IMR-90 (cell line): ENCODE measurements at regions not wholly inside any gene's neighbourhood (a gene's known extent, or its start where the extent isn't known, plus 50 kb on each side); places are given as distances from the start of the nearest gene placed in this dataset.

ENCODE experiments used
- ATAC-seq: fragments of 200-7000 bp; cut with Tn5 transposase; 2 replicates; pipeline ENCODE4 v1.9.1; 2020; ENCODE audit warnings: low read depth, mild to moderate bottlenecking, moderate library complexity
- BruUV-seq: library from RNA; stranded (reverse); fragments of 400-500 nt; replicated peaks from 2 replicates; lab custom pipeline; 2021; lab: Mats Ljungman, UMichigan
- CTCF ChIA-PET: fragments of 300-600 bp; formaldehyde crosslinking; extraction: SDS; loops from one replicate; lab custom pipeline; 2021; ENCODE audit warnings: antibody characterized with exemption; lab: Yijun Ruan, JAX
- POLR2A ChIA-PET: fragments of 300-600 bp; sonication (Branson Sonifier 250); formaldehyde crosslinking; loops from one replicate; lab custom pipeline; 2022; ENCODE audit warnings: antibody characterized with exemption; ENCODE audit not compliant: unreplicated experiment; lab: Charles Lee
- DNase-seq: peaks from one replicate; pipeline ENCODE4 v3.0.0; 2013
- H2AFZ ChIP-seq: replicated peaks from 2 replicates; pipeline ENCODE3; 2013; ENCODE audit warnings: low read length, mild to moderate bottlenecking; ENCODE audit not compliant: poor library complexity
- H2AK5ac ChIP-seq: 2 replicates; pipeline ENCODE4 v1.6.1; 2013; ENCODE audit warnings: low read depth, low read length, inconsistent platforms
- H2AK9ac ChIP-seq: replicated peaks from 2 replicates; pipeline ENCODE3; 2013; ENCODE audit warnings: mild to moderate bottlenecking, low read depth, low read length, moderate library complexity; ENCODE audit not compliant: poor library complexity
- H2BK120ac ChIP-seq: 2 replicates; pipeline ENCODE4 v1.6.1; 2013; ENCODE audit warnings: low read depth, low read length, inconsistent platforms
- H2BK15ac ChIP-seq: 3 replicates; pipeline ENCODE4 v1.6.1; 2013; ENCODE audit warnings: low read depth, low read length, inconsistent platforms
- H2BK20ac ChIP-seq: 2 replicates; pipeline ENCODE4 v1.6.1; 2013; ENCODE audit warnings: low read depth, mild to moderate bottlenecking, inconsistent platforms, low read length, moderate library complexity
- H2BK5ac ChIP-seq: 2 replicates; pipeline ENCODE4 v1.6.1; 2013; ENCODE audit warnings: mild to moderate bottlenecking, low read depth, low read length, inconsistent platforms; ENCODE audit not compliant: poor library complexity, severe bottlenecking
- H3K14ac ChIP-seq: replicated peaks from 2 replicates; pipeline ENCODE4 v1.6.1; 2013; ENCODE audit warnings: low read depth, low read length, inconsistent platforms
- H3K18ac ChIP-seq: 2 replicates; pipeline ENCODE4 v1.6.1; 2013; ENCODE audit warnings: low read depth, low read length, control low read depth
- H3K23ac ChIP-seq: 2 replicates; pipeline ENCODE4 v1.6.1; 2013; ENCODE audit warnings: low read depth, low read length, inconsistent platforms
- H3K27ac ChIP-seq: 2 replicates; pipeline ENCODE4 v1.5.1; 2013; ENCODE audit warnings: mild to moderate bottlenecking, control low read depth, low read length; ENCODE audit not compliant: insufficient read depth
- H3K27me3 ChIP-seq: 2 replicates; pipeline ENCODE4 v1.6.1; 2013; ENCODE audit warnings: low read length; ENCODE audit not compliant: control insufficient read depth, insufficient read depth
- H3K36me3 ChIP-seq: 2 replicates; pipeline ENCODE4 v1.6.1; 2013; ENCODE audit warnings: low read length, mixed read lengths; ENCODE audit not compliant: control insufficient read depth, insufficient read depth
- H3K4ac ChIP-seq: 2 replicates; pipeline ENCODE4 v1.6.1; 2013; ENCODE audit warnings: low read depth, low read length, inconsistent platforms
- H3K4me1 ChIP-seq: 2 replicates; pipeline ENCODE4 v1.6.1; 2013; ENCODE audit warnings: low read length, mixed read lengths; ENCODE audit not compliant: control insufficient read depth, insufficient read depth
- H3K4me2 ChIP-seq: 2 replicates; pipeline ENCODE4 v1.6.1; 2013; ENCODE audit warnings: low read depth, mild to moderate bottlenecking, control low read depth, low read length, moderate library complexity
- H3K4me3 ChIP-seq: 2 replicates; pipeline ENCODE4 v1.5.1; 2013; ENCODE audit warnings: low read depth, mild to moderate bottlenecking, control low read depth, low read length, moderate library complexity; ENCODE audit not compliant: insufficient read depth
- H3K56ac ChIP-seq: 2 replicates; pipeline ENCODE4 v1.6.1; 2013; ENCODE audit warnings: low read length, inconsistent platforms; ENCODE audit not compliant: insufficient read depth; ENCODE audit errors: extremely low read depth
- H3K79me1 ChIP-seq, 2 experiments: 2 replicates each; pipeline ENCODE4 v1.6.1; 2013; ENCODE audit warnings: low read length in 2 of 2, inconsistent platforms in 1 of 2, low read depth in 1 of 2
- H3K9ac ChIP-seq: 2 replicates; pipeline ENCODE4 v1.6.1; 2013; ENCODE audit warnings: low read depth, low read length, control low read depth
- H3K9me1 ChIP-seq: 2 replicates; pipeline ENCODE4 v1.6.1; 2013; ENCODE audit warnings: low read length, inconsistent platforms; ENCODE audit not compliant: insufficient read depth
- H3K9me3 ChIP-seq: 2 replicates; pipeline ENCODE4 v1.6.1; 2013; ENCODE audit warnings: low read length; ENCODE audit not compliant: control insufficient read depth, insufficient read depth
- H4K20me1 ChIP-seq: 2 replicates; pipeline ENCODE4 v1.6.1; 2013; ENCODE audit warnings: low read length, inconsistent platforms; ENCODE audit not compliant: insufficient read depth
- H4K5ac ChIP-seq: 2 replicates; pipeline ENCODE4 v1.6.1; 2013; ENCODE audit warnings: mild to moderate bottlenecking, low read depth, low read length, control low read depth
- H4K8ac ChIP-seq, 2 experiments: 2 replicates each; pipeline ENCODE4 v1.6.1; 2013; ENCODE audit warnings: low read depth in 2 of 2, low read length in 2 of 2, control low read depth in 1 of 2, inconsistent platforms in 1 of 2
- H4K91ac ChIP-seq: 2 replicates; pipeline ENCODE4 v1.6.1; 2013; ENCODE audit warnings: low read depth, low read length, inconsistent platforms; ENCODE audit not compliant: insufficient read depth
- MXI1 ChIP-seq: IDR thresholded peaks from 2 replicates; pipeline ENCODE4 v1.6.1; 2012; ENCODE audit warnings: low read depth, mild to moderate bottlenecking, low read length, moderate library complexity, borderline replicate concordance
- SMC3 ChIP-seq: fragments of 150-350 bp; IDR thresholded peaks from 2 replicates; pipeline ENCODE4 v1.6.1; 2016; ENCODE audit warnings: low read depth, mild to moderate bottlenecking, antibody characterized with exemption, low read length, moderate library complexity
- WGBS, 2 experiments: methylation state at CpG; one replicate each; pipeline versions ENCODE4 v1.1.5 to v1.1.7; 2013; ENCODE audit warnings: missing lambda C conversion rate in 2 of 2; ENCODE audit not compliant: insufficient read length in 1 of 2; ENCODE audit errors: extremely low coverage in 2 of 2; 5-methylcytosine and 5-hydroxymethylcytosine counted together
- dilution Hi-C: fragments of 300-500 bp; cut with HindIII; formaldehyde crosslinking; loops from one replicate; pipeline ENCODE4 v1.14.3; 2018; ENCODE audit warnings: low sequenced_read_pairs; ENCODE audit not compliant: unreplicated experiment
- in situ Hi-C: fragments of 300-500 bp; cut with MboI; formaldehyde crosslinking; loops from 3 replicates; pipeline ENCODE4 v1.14.3; 2019; ENCODE audit warnings: low sequenced_read_pairs, inconsistent platforms, mixed read lengths
- intact Hi-C: fragments of 100-400 bp; cut with micrococcal nuclease; formaldehyde crosslinking; loops from 2 replicates; pipeline ENCODE4 v1.10.0; 2022
- TF ChIP-seq, protein P1 (sequence below): fragments of 150-350 bp; IDR thresholded peaks from 2 replicates; pipeline ENCODE4 v1.6.1; 2016; ENCODE audit warnings: low read depth, mild to moderate bottlenecking, low read length, moderate library complexity, borderline replicate concordance
- TF ChIP-seq, protein P2 (sequence below): fragments of 150-350 bp; IDR thresholded peaks from 2 replicates; pipeline ENCODE4 v1.6.1; 2017; ENCODE audit warnings: mild to moderate bottlenecking, antibody characterized with exemption, low read length, low read depth

DNA sequence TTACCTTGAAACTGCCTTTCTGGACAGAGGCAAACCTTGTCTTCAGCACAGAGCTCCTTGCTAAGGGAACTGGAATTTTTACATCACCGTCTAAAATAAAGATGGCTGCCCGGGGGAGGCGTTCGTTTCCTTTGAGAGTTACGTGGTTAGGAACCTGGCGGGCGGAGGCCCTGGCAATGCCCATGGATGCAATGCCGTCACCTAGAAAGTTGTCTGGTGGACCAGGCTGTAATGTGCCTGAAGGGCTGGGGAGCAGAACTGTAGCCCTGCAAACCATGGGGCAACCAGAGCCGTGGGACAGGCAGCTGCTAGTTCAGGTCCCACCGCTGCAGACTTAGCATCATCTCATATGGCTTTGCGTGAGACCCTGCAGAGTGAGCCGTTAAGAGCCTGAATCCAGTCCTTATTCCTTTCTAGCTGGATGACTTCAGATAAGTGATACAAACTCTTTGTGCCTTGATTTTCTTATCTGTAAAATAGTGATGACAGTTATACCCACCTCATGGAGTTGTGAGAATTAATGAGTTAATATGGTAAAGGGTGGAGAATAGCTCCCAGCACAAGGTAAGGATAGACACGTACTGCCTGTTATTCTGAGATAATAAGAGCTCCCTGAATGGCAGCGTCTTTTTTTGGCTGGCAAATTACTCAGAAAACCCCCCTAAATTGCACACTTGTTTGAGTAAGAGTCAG, 219.7 kb downstream of the EMX2 start:
- H4K5ac ChIP-seq = no peak overlapping the region
- dilution Hi-C loops = no loop called here
- no peak overlapping the region for H2BK5ac ChIP-seq

More for the DNA sequence above, 219.7 kb downstream of the EMX2 start:
- Histone ChIP-seq H3K23ac (no peak overlapping the region), H3K36me3 (no peaks in the 10 kb centered on the region), H3K56ac (no peak overlapping the region), H3K9ac (no peak overlapping the region), H4K20me1 (no peaks in the 10 kb centered on the region), H2BK120ac (no peak overlapping the region), H3K4ac (no peak overlapping the region), H3K27me3 (no peaks in the 10 kb centered on the region), H3K4me2 (no peak overlapping the region), H2AK5ac (no peak overlapping the region), H2BK20ac (no peak overlapping the region), H2BK15ac (no peak overlapping the region), H3K18ac (no peak overlapping the region), H3K9me3 (peaks cover 22% of the 10 kb centered on the region), H2AK9ac (no peak overlapping the region), H3K4me1 (no peaks in the 10 kb centered on the region), H4K91ac (no peak overlapping the region), H4K8ac (no peak overlapping the region), H3K4me3 (no peak overlapping the region), H3K9me1 (no peaks in the 10 kb centered on the region), H3K14ac (no peak overlapping the region), H3K27ac (no peak overlapping the region), H2AFZ (no peak overlapping the region), H3K79me1 (no peaks in the 10 kb centered on the region)
- DNase-seq = no peak
- ATAC-seq = no peak
- POLR2A ChIA-PET = no interaction called here
- no TSS peak for BruUV-seq
- TF ChIP-seq, protein P1, sequence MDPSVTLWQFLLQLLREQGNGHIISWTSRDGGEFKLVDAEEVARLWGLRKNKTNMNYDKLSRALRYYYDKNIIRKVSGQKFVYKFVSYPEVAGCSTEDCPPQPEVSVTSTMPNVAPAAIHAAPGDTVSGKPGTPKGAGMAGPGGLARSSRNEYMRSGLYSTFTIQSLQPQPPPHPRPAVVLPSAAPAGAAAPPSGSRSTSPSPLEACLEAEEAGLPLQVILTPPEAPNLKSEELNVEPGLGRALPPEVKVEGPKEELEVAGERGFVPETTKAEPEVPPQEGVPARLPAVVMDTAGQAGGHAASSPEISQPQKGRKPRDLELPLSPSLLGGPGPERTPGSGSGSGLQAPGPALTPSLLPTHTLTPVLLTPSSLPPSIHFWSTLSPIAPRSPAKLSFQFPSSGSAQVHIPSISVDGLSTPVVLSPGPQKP = no peak
- TF ChIP-seq, protein P2, sequence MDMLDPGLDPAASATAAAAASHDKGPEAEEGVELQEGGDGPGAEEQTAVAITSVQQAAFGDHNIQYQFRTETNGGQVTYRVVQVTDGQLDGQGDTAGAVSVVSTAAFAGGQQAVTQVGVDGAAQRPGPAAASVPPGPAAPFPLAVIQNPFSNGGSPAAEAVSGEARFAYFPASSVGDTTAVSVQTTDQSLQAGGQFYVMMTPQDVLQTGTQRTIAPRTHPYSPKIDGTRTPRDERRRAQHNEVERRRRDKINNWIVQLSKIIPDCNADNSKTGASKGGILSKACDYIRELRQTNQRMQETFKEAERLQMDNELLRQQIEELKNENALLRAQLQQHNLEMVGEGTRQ = no peak
- no peak for TF ChIP-seq MXI1
- no peak for TF ChIP-seq SMC3
- CTCF ChIA-PET = no interaction called here
- intact Hi-C loops = no loop called here
- 85% methylated on average over 4 of the region's 14 CpGs; no CpG with 5 or more reads in 1 of the 2 experiments for WGBS, 2 experiments
- in situ Hi-C loops = no loop called here
